ENCODE measurements at regions not wholly inside any gene's neighbourhood (a gene's known extent, or its start where the extent isn't known, plus 50 kb on each side); places are given as distances from the start of the nearest gene placed in this dataset.

DNA sequence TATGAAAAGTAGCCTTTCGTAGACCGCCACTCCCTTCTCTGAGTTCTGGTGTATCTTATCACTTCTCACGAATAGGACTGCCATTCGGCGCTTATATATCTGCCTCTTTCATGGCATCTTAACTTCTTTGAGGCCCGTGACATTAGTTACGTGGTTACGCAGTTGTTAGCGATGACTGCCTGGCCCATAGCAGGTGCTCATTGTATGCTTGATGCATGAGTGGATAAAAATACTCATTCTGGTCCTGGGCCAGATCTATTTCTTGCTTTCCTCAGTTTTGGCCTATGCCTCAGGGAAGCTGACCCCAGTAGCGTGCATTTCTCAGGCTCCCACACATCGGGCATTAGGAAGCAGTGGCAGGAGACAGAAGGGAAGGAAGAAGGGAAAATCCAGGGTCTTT is 60.7 kb upstream of the PITX2 start (continued):
- TF ChIP-seq, protein P1, sequence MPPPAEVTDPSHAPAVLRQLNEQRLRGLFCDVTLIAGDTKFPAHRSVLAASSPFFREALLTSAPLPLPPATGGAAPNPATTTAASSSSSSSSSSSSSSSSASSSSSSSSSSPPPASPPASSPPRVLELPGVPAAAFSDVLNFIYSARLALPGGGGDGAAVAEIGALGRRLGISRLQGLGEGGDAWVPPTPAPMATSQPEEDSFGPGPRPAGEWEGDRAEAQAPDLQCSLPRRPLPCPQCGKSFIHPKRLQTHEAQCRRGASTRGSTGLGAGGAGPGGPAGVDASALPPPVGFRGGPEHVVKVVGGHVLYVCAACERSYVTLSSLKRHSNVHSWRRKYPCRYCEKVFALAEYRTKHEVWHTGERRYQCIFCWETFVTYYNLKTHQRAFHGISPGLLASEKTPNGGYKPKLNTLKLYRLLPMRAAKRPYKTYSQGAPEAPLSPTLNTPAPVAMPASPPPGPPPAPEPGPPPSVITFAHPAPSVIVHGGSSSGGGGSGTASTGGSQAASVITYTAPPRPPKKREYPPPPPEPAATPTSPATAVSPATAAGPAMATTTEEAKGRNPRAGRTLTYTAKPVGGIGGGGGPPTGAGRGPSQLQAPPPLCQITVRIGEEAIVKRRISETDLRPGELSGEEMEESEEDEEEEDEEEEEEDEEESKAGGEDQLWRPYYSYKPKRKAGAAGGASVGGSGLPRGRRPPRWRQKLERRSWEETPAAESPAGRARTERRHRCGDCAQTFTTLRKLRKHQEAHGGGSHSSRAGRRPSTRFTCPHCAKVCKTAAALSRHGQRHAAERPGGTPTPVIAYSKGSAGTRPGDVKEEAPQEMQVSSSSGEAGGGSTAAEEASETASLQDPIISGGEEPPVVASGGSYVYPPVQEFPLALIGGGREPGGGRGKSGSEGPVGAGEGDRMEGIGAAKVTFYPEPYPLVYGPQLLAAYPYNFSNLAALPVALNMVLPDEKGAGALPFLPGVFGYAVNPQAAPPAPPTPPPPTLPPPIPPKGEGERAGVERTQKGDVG (CRISPR knock-in tag; IDR thresholded peaks at IDR 0.05) = no peak
- no peak for TF ChIP-seq NFYA (IDR thresholded peaks at IDR 0.05; ENCODE audit: borderline replicate concordance, low read depth, low read length)
- TF ChIP-seq, protein P2, sequence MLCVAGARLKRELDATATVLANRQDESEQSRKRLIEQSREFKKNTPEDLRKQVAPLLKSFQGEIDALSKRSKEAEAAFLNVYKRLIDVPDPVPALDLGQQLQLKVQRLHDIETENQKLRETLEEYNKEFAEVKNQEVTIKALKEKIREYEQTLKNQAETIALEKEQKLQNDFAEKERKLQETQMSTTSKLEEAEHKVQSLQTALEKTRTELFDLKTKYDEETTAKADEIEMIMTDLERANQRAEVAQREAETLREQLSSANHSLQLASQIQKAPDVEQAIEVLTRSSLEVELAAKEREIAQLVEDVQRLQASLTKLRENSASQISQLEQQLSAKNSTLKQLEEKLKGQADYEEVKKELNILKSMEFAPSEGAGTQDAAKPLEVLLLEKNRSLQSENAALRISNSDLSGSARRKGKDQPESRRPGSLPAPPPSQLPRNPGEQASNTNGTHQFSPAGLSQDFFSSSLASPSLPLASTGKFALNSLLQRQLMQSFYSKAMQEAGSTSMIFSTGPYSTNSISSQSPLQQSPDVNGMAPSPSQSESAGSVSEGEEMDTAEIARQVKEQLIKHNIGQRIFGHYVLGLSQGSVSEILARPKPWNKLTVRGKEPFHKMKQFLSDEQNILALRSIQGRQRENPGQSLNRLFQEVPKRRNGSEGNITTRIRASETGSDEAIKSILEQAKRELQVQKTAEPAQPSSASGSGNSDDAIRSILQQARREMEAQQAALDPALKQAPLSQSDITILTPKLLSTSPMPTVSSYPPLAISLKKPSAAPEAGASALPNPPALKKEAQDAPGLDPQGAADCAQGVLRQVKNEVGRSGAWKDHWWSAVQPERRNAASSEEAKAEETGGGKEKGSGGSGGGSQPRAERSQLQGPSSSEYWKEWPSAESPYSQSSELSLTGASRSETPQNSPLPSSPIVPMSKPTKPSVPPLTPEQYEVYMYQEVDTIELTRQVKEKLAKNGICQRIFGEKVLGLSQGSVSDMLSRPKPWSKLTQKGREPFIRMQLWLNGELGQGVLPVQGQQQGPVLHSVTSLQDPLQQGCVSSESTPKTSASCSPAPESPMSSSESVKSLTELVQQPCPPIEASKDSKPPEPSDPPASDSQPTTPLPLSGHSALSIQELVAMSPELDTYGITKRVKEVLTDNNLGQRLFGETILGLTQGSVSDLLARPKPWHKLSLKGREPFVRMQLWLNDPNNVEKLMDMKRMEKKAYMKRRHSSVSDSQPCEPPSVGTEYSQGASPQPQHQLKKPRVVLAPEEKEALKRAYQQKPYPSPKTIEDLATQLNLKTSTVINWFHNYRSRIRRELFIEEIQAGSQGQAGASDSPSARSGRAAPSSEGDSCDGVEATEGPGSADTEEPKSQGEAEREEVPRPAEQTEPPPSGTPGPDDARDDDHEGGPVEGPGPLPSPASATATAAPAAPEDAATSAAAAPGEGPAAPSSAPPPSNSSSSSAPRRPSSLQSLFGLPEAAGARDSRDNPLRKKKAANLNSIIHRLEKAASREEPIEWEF (IDR thresholded peaks at IDR 0.05; ENCODE audit: insufficient replicate concordance, low read depth, low read length) = no peak

DNA sequence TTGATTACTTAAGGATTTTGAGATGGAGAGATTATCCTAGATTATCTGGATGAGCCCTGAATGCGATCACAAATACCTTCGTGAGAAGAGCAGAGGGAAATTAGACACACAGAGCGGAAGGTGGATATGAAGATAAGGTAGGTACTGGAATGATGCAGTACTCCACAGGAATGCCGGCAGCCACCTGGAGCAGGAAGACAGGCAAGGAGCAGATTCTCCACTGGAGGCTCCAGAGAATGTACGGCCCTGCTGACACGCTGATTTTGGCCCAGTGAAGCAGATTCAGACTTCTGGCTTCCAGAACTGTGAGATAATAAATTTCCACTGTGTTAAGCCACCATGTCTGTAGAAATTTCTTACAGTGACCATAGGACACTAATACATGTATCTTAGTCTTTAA is 79.4 kb upstream of the PITX2 start:
- Histone ChIP-seq H3K9me3 (replicated peaks; ENCODE audit: control insufficient read depth, insufficient read depth, low read length) (no peaks in the 10 kb centered on the region; the same call in 1 of the 3 replicates), H3K9ac (ENCODE audit: control insufficient read depth, insufficient read depth, low read length) (no peak overlapping the region), H3K4me3 (no peak overlapping the region), H3K36me3 (ENCODE audit: control insufficient read depth in 2 of 2, insufficient read depth in 2 of 2, low read length in 1 of 2) (no peaks in the 10 kb centered on the region), H3K79me2 (ENCODE audit: control insufficient read depth, insufficient read depth, low read length) (no peaks in the 10 kb centered on the region), H3K27ac (ENCODE audit: control insufficient read depth, insufficient read depth) (no peak overlapping the region), H3K4me2 (ENCODE audit: control insufficient read depth, insufficient read depth) (no peak overlapping the region), H3K4me1 (ENCODE audit: control insufficient read depth, insufficient read depth, low read length) (no peaks in the 10 kb centered on the region; the same call in 1 of the 2 replicates), H4K20me1 (ENCODE audit: control insufficient read depth, insufficient read depth) (no peaks in the 10 kb centered on the region), H2AFZ (ENCODE audit: control insufficient read depth, low read depth, low read length) (no peak overlapping the region), H3K27me3 (replicated peaks in 1 of 2; ENCODE audit: control insufficient read depth in 2 of 2, insufficient read depth in 2 of 2, low read length in 1 of 2) (no peaks in the 10 kb centered on the region)
- WGBS (ENCODE audit: insufficient coverage, insufficient replicate concordance, low lambda C conversion rate, missing lambda C conversion rate) = 63% methylated on average over 6 of the region's 6 CpGs
- TF ChIP-seq SIX5 (IDR thresholded peaks at IDR 0.05; ENCODE audit: low read depth, low read length, severe bottlenecking) = no peak
- no peak for TF ChIP-seq MYC (IDR thresholded peaks at IDR 0.05; ENCODE audit: insufficient read depth, insufficient read length, insufficient replicate concordance, low read length, severe bottlenecking)
- no peak for TF ChIP-seq ESRRA (IDR thresholded peaks at IDR 0.05; ENCODE audit: low read length)
- TF ChIP-seq, protein P3, sequence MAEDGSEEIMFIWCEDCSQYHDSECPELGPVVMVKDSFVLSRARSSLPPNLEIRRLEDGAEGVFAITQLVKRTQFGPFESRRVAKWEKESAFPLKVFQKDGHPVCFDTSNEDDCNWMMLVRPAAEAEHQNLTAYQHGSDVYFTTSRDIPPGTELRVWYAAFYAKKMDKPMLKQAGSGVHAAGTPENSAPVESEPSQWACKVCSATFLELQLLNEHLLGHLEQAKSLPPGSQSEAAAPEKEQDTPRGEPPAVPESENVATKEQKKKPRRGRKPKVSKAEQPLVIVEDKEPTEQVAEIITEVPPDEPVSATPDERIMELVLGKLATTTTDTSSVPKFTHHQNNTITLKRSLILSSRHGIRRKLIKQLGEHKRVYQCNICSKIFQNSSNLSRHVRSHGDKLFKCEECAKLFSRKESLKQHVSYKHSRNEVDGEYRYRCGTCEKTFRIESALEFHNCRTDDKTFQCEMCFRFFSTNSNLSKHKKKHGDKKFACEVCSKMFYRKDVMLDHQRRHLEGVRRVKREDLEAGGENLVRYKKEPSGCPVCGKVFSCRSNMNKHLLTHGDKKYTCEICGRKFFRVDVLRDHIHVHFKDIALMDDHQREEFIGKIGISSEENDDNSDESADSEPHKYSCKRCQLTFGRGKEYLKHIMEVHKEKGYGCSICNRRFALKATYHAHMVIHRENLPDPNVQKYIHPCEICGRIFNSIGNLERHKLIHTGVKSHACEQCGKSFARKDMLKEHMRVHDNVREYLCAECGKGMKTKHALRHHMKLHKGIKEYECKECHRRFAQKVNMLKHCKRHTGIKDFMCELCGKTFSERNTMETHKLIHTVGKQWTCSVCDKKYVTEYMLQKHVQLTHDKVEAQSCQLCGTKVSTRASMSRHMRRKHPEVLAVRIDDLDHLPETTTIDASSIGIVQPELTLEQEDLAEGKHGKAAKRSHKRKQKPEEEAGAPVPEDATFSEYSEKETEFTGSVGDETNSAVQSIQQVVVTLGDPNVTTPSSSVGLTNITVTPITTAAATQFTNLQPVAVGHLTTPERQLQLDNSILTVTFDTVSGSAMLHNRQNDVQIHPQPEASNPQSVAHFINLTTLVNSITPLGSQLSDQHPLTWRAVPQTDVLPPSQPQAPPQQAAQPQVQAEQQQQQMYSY (CRISPR knock-in tag; IDR thresholded peaks at IDR 0.05) = no peak
- ChIA-PET SMC1A (ENCODE audit: uncharacterized antibody, unreplicated experiment) (no interaction called here), POLR2A (no interaction called here), RAD21 (ENCODE audit: unreplicated experiment) (no interaction called here), CTCF (no interaction called here)
- BruUV-seq (replicated peaks) = no TSS peak
- DNase-seq (ENCODE audit: low read depth, low spot score) = no peak
- ATAC-seq = no peak
- intact Hi-C loops (cut with micrococcal nuclease; ENCODE audit: unreplicated experiment) = no loop called here
- FAIRE-seq = no peak
- in situ Hi-C loops (cut with MboI) = no loop called here
